COLO829 (cell line): ENCODE measurements at regions not wholly inside any gene's neighbourhood (a gene's known extent, or its start where the extent isn't known, plus 50 kb on each side); places are given as distances from the start of the nearest gene placed in this dataset.
"Not testable (repeated sequence)": the region's sequence is repeated elsewhere in the genome, so short reads cannot be mapped to it uniquely, and the experiment has no call there.

Experiments used
- DNase-seq: peaks from one replicate; pipeline ENCODE4 v3.0.0; 2012; ENCODE audit warnings: low spot score

GRCh38 chr11:114938799-114939198, 260.5 kb downstream of the NXPE2 start:
- no peak for DNase-seq

- no peak for DNase-seq
Observed at GRCh38 chr11:114942207-114942606, 263.9 kb downstream of the NXPE2 start.

- no peak for DNase-seq
Observed at GRCh38 chr11:114949614-114950351, 271.5 kb downstream of the NXPE2 start.

- DNase-seq = no peak
Observed at GRCh38 chr11:114953039-114953438, 274.7 kb downstream of the NXPE2 start.

GRCh38 chr11:114955923-114956322, 277.6 kb downstream of the NXPE2 start:
- no peak for DNase-seq

GRCh38 chr11:114956566-114956965, 278.2 kb downstream of the NXPE2 start:
- no peak for DNase-seq

GRCh38 chr11:114959953-114960505, 281.7 kb downstream of the NXPE2 start:
- no peak for DNase-seq

- DNase-seq = not testable (repeated sequence)
Observed at GRCh38 chr11:114960819-114961218, 282.5 kb downstream of the NXPE2 start.

GRCh38 chr11:114964676-114965214, 286.4 kb downstream of the NXPE2 start:
- no peak for DNase-seq

GRCh38 chr11:114970927-114971645, 292.8 kb downstream of the NXPE2 start:
- no peak for DNase-seq

- DNase-seq = no peak
Observed at GRCh38 chr11:114972105-114972504, 293.8 kb downstream of the NXPE2 start.

GRCh38 chr11:114977651-114978050, 299.3 kb downstream of the NXPE2 start:
- no peak for DNase-seq

- DNase-seq = no peak
Observed at GRCh38 chr11:114982141-114982540, 303.8 kb downstream of the NXPE2 start.

- no peak for DNase-seq
Observed at GRCh38 chr11:114984611-114985163, 306.4 kb downstream of the NXPE2 start.

GRCh38 chr11:114986365-114986764, 308.0 kb downstream of the NXPE2 start:
- DNase-seq = no peak

GRCh38 chr11:114987186-114987760, 308.9 kb downstream of the NXPE2 start:
- no peak for DNase-seq

- no peak for DNase-seq
Observed at GRCh38 chr11:114988644-114989043, 310.3 kb downstream of the NXPE2 start.

- DNase-seq = no peak
Observed at GRCh38 chr11:114989536-114989935, 311.2 kb downstream of the NXPE2 start.

- no peak for DNase-seq
Observed at GRCh38 chr11:115005663-115006062, 327.3 kb downstream of the NXPE2 start.

GRCh38 chr11:115007851-115008250, 329.5 kb downstream of the NXPE2 start:
- DNase-seq = no peak

- DNase-seq = no peak
Observed at GRCh38 chr11:115008799-115009198, 330.5 kb downstream of the NXPE2 start.

GRCh38 chr11:115017529-115017928, 339.2 kb downstream of the NXPE2 start:
- DNase-seq = no peak
